ENCODE measurements at regions not wholly inside any gene's neighbourhood (a gene's known extent, or its start where the extent isn't known, plus 50 kb on each side); places are given as distances from the start of the nearest gene placed in this dataset.

DNA sequence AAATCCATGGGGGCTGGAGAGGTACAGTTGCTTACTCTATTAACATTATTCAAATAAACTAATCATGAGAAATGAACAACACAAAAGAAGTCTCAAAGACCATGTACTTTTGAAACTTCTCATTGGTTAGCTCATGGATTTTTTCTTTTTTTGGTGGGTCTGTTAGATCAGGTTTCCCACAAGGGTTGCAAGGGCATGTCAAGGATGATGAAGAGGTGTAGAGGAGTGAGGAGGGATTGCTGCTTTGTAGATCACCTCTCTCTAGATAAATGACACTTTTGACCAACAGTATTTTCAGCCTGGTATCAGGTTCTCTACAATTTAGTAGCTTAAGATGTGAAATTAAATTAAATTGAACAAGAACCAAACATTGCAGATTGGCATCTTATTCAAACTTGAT, 417.9 kb upstream of the AGA start:
- no peak overlapping the region for H3K4me3 ChIP-seq (ENCODE audit: control insufficient read depth, low read depth, low read length)
- TF ChIP-seq, protein P1, sequence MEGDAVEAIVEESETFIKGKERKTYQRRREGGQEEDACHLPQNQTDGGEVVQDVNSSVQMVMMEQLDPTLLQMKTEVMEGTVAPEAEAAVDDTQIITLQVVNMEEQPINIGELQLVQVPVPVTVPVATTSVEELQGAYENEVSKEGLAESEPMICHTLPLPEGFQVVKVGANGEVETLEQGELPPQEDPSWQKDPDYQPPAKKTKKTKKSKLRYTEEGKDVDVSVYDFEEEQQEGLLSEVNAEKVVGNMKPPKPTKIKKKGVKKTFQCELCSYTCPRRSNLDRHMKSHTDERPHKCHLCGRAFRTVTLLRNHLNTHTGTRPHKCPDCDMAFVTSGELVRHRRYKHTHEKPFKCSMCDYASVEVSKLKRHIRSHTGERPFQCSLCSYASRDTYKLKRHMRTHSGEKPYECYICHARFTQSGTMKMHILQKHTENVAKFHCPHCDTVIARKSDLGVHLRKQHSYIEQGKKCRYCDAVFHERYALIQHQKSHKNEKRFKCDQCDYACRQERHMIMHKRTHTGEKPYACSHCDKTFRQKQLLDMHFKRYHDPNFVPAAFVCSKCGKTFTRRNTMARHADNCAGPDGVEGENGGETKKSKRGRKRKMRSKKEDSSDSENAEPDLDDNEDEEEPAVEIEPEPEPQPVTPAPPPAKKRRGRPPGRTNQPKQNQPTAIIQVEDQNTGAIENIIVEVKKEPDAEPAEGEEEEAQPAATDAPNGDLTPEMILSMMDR (IDR thresholded peaks at IDR 0.05; ENCODE audit: control insufficient read depth, insufficient read depth, low read depth, low read length, missing control alignments): no peak
- DNase-seq (ENCODE audit: low read depth): no peak

DNA sequence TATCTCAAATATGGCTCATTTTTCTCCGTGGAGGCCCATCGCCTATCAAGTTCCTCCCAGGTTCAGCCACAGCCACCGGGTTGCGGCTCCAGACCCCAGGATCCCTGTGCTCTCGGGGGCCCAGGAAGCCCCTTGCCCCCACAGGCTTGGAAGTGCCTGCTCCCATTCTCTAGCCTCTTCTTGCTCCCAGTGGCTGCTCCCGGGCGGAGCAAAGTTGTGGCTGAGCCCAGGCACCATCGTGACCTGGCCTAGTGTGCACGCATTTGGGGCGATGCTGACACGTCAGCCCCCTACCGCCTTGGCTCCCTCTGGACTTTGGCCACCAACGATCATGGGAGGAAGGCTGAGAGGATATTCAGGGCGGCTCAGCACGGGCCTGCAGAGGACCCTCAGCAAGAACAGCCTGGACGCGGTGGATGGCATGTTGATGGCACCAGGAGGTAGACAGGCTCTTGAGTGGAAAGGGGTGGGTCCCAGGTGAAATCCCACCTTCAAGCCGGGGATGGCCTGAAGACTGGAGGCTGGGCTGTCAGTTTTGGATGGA, 419.4 kb upstream of the AGA start:
- DNase-seq (ENCODE audit: low read depth): no peak
- no peak overlapping the region for H3K4me3 ChIP-seq (ENCODE audit: control insufficient read depth, low read depth, low read length)
- TF ChIP-seq, protein P1 (IDR thresholded peaks at IDR 0.05; ENCODE audit: control insufficient read depth, insufficient read depth, low read depth, low read length, missing control alignments): no peak

DNA sequence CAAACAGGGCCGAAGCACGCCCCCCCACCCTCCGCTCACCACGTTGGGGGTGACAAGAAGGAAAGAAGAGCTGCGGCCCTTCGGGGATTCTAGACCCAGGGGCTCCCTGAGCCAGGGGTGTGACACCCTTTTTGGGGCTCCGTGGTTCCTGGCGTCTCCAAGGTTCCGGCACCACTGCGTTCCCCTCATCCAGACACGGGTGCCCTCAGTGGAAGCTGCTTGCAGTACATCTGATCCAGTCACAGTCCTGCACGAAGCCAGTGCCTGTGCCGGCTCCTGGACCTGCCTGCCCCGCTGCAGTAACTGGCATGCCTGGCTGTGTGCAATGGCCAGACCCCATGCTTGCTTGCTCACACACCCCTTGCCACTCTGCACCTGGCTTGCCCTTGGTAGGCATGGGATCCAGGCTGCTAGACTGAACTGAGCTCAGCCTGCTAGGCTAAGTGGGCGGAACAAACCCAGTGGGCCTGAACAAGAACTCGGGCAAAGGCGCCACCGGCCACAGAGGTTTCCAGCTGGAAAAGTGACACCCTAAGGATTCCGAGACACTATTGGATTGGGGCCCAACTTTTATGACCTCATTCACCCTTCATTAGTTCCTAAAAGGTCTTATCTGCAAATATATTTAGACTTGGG, 420.4 kb upstream of the AGA start:
- DNase-seq (ENCODE audit: low read depth): no peak
- TF ChIP-seq, protein P1 (IDR thresholded peaks at IDR 0.05; ENCODE audit: control insufficient read depth, insufficient read depth, low read depth, low read length, missing control alignments): no peak
- H3K4me3 ChIP-seq (ENCODE audit: control insufficient read depth, low read depth, low read length): no peak overlapping the region

DNA sequence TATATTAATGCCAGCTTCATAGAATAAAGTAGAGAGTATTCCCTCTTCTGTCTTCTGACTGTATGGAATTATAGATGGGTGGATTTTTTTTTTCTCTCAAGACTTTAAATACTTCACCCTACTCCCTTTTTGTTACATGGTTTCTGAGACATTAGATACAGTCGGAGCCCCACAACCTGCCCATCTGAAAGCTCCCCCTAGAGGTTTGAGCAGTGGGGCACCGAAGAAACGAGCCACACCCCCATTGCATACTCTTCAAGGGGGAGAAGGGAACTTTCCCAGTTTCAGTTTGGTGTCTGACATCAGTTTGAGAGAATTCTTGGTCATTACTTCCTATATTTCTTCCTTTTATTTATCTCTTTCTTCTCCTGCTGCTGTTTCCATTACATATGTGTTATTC, 437.6 kb upstream of the AGA start:
- TF ChIP-seq, protein P1 (IDR thresholded peaks at IDR 0.05; ENCODE audit: control insufficient read depth, insufficient read depth, low read depth, low read length, missing control alignments): no peak
- no peak overlapping the region for H3K4me3 ChIP-seq (ENCODE audit: control insufficient read depth, low read depth, low read length)
- no peak for DNase-seq (ENCODE audit: low read depth)

DNA sequence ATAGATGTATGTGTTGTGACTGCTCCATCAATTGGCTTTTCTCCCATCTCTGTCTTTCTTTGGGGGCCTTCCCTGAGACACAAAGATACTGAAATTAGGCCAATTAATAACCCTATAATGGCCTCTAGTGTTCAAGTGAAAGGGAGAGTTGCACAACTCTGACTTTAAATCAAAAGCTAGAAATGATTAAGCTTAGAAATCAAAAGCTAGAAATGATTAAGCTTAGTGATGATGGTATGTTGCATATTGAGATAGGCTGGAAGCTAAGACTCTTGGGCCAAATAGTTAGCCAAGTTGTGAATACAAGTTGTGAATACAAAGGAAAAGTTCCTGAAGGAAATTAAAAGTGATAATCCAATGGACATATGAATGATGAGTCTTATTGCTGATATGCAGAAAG, 452.9 kb upstream of the AGA start:
- no peak overlapping the region for H3K4me3 ChIP-seq (ENCODE audit: control insufficient read depth, low read depth, low read length)
- TF ChIP-seq, protein P1 (IDR thresholded peaks at IDR 0.05; ENCODE audit: control insufficient read depth, insufficient read depth, low read depth, low read length, missing control alignments): no peak
- DNase-seq (ENCODE audit: low read depth): no peak

DNA sequence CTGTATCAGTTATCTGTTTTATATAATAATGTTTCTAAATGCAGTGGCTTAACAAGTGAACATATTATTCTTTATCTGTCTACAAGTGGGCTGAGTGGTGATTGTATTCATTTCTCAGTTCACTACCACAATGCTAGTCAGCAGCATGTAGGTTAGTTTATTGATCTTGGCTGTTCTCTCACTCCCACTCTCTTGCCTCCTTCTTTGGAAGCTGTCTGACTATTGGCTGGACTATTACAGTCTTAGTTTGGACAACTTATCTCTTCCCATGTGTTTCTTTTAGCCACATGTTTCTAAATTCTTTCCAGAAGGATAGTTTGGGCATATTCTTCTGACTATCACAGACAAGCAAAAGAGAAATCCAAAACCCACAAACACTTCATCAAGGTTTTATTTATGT, 459.5 kb upstream of the AGA start:
- TF ChIP-seq, protein P1 (IDR thresholded peaks at IDR 0.05; ENCODE audit: control insufficient read depth, insufficient read depth, low read depth, low read length, missing control alignments): no peak
- no peak for DNase-seq (ENCODE audit: low read depth)
- no peak overlapping the region for H3K4me3 ChIP-seq (ENCODE audit: control insufficient read depth, low read depth, low read length)

Data from AG09309 (cell line).